AG04450 (cell line): ENCODE measurements at regions not wholly inside any gene's neighbourhood (a gene's known extent, or its start where the extent isn't known, plus 50 kb on each side); places are given as distances from the start of the nearest gene placed in this dataset.

Source experiments
- CTCF ChIA-PET: fragments of 300-600, 350-600 bp; formaldehyde crosslinking; extraction: SDS; loops from one replicate; lab custom pipeline; 2022; ENCODE audit warnings: antibody characterized with exemption, inconsistent platforms; lab: Charles Lee
- POLR2A ChIA-PET: fragments of 350-600 bp; formaldehyde crosslinking; extraction: SDS; loops from one replicate; lab custom pipeline; 2021; ENCODE audit warnings: antibody characterized with exemption, inconsistent platforms; lab: Yijun Ruan, JAX
- DNase-seq: peaks from one replicate; pipeline ENCODE4 v3.0.0-alpha.2; 2011; ENCODE audit warnings: low read depth, low spot score
- H3K27ac ChIP-seq: one replicate; pipeline ENCODE4 v1.5.1; 2012; ENCODE audit warnings: low read depth, low read length, control low read depth
- H3K27me3 ChIP-seq: one replicate; pipeline ENCODE4 v1.6.0; 2012; ENCODE audit warnings: low read length; ENCODE audit not compliant: control insufficient read depth, insufficient read depth
- H3K4me3 ChIP-seq: 2 replicates; pipeline ENCODE4 v1.5.1; 2011; ENCODE audit warnings: mild to moderate bottlenecking, low read depth, low read length, control low read depth
- H3K9me3 ChIP-seq: 2 replicates; pipeline ENCODE4 v1.5.1; 2012; ENCODE audit warnings: low read length; ENCODE audit not compliant: control insufficient read depth, insufficient read depth
- CTCF ChIP-seq: IDR thresholded peaks from 2 replicates; pipeline ENCODE4 v1.5.1; 2011; ENCODE audit warnings: low read depth, low read length, control low read depth, inconsistent platforms

GRCh38 chr12:114240288-114240687, 165.7 kb downstream of the TBX5 start:
- POLR2A ChIA-PET = no interaction called here
- no peak for DNase-seq
- Histone ChIP-seq H3K27ac (no peak overlapping the region), H3K9me3 (no peaks in the 10 kb centered on the region; the same call in 1 of the 2 replicates), H3K27me3 (peaks cover 16% of the 10 kb centered on the region), H3K4me3 (no peak overlapping the region)
- CTCF ChIA-PET = no interaction called here
- TF ChIP-seq CTCF = no peak

- DNase-seq = no peak
- Histone ChIP-seq H3K27ac (no peak overlapping the region), H3K9me3 (no peaks in the 10 kb centered on the region; the same call in 1 of the 2 replicates), H3K27me3 (peaks cover 21% of the 10 kb centered on the region), H3K4me3 (no peak overlapping the region)
- ChIA-PET CTCF (interaction anchor here (1.1 kb wide), 1 partner anchor 258 kb away, joined by 3 read pairs; no protein-coding TSS in a partner anchor), POLR2A (no interaction called here)
- no peak for TF ChIP-seq CTCF
Measured at GRCh38 chr12:114238808-114239207, 167.1 kb downstream of the TBX5 start.

- Histone ChIP-seq H3K27me3 (peaks cover 21% of the 10 kb centered on the region), H3K4me3 (no peak overlapping the region), H3K9me3 (no peaks in the 10 kb centered on the region; the same call in 1 of the 2 replicates), H3K27ac (no peak overlapping the region)
- CTCF ChIA-PET = interaction anchor here (0.6 kb wide), 1 partner anchor 272 kb away, joined by 4 read pairs; no protein-coding TSS in a partner anchor
- TF ChIP-seq CTCF = no peak
- POLR2A ChIA-PET = no interaction called here
- no peak for DNase-seq
Measured at GRCh38 chr12:114237230-114237629, 168.7 kb downstream of the TBX5 start.

GRCh38 chr12:114232187-114232586, 173.8 kb downstream of the TBX5 start:
- Histone ChIP-seq H3K27ac (no peak overlapping the region), H3K27me3 (peaks cover 5% of the 10 kb centered on the region), H3K4me3 (no peak overlapping the region), H3K9me3 (no peaks in the 10 kb centered on the region)
- POLR2A ChIA-PET = no interaction called here
- no peak for DNase-seq
- CTCF ChIA-PET = no interaction called here
- TF ChIP-seq CTCF = no peak

- DNase-seq = no peak
- CTCF ChIA-PET = no interaction called here
- no peak for TF ChIP-seq CTCF
- H3K9me3 ChIP-seq = no peaks in the 10 kb centered on the region
- H3K27me3 ChIP-seq = no peaks in the 10 kb centered on the region
- POLR2A ChIA-PET = no interaction called here
- no peak overlapping the region for H3K27ac ChIP-seq
- no peak overlapping the region for H3K4me3 ChIP-seq
Measured at GRCh38 chr12:114229150-114229549, 176.8 kb downstream of the TBX5 start.
